HG03103 (cell line): ENCODE measurements at regions not wholly inside any gene's neighbourhood (a gene's known extent, or its start where the extent isn't known, plus 50 kb on each side); places are given as distances from the start of the nearest gene placed in this dataset.

Experiments
- ATAC-seq: cut with Tn5 transposase; IDR thresholded peaks from one replicate; pipeline ENCODE4 v1.9.1; 2021; ENCODE audit warnings: low read depth; ENCODE audit not compliant: unreplicated experiment

- ATAC-seq: peak; percentile 90
Measured at GRCh38 chr4:56757821-56758411, 63.6 kb downstream of the SPINK2 start.

- ATAC-seq: peak; percentile 32
Measured at GRCh38 chr4:56757261-56757746, 64.2 kb downstream of the SPINK2 start.

- ATAC-seq: no peak
Measured at GRCh38 chr4:56755901-56756300, 65.6 kb downstream of the SPINK2 start.

- no peak for ATAC-seq
Measured at GRCh38 chr4:56752985-56753384, 68.5 kb downstream of the SPINK2 start.

GRCh38 chr4:56750231-56750630 is 69.1 kb upstream of the HOPX start:
- no peak for ATAC-seq

GRCh38 chr4:56748271-56748670 is 67.2 kb upstream of the HOPX start:
- ATAC-seq: no peak

- no peak for ATAC-seq
Measured at GRCh38 chr4:56746639-56747038, 65.5 kb upstream of the HOPX start.

GRCh38 chr4:56745042-56745441 is 63.9 kb upstream of the HOPX start:
- no peak for ATAC-seq

- no peak for ATAC-seq
Measured at GRCh38 chr4:56744030-56744429, 62.9 kb upstream of the HOPX start.

- ATAC-seq: no peak
Measured at GRCh38 chr4:56743550-56743949, 62.5 kb upstream of the HOPX start.

- ATAC-seq: no peak
Measured at GRCh38 chr4:56742080-56742871, 61.2 kb upstream of the HOPX start.

- ATAC-seq: no peak
Measured at GRCh38 chr4:56741595-56741994, 60.5 kb upstream of the HOPX start.

- no peak for ATAC-seq
Measured at GRCh38 chr4:56739066-56739777, 58.1 kb upstream of the HOPX start.

GRCh38 chr4:56737666-56738065 is 56.6 kb upstream of the HOPX start:
- no peak for ATAC-seq

- ATAC-seq: no peak
Measured at GRCh38 chr4:56733352-56733751, 52.3 kb upstream of the HOPX start.

GRCh38 chr4:56732301-56732700 is 51.2 kb upstream of the HOPX start:
- no peak for ATAC-seq

GRCh38 chr4:56731857-56732256 is 50.8 kb upstream of the HOPX start:
- no peak for ATAC-seq
